ENCODE measurements at regions not wholly inside any gene's neighbourhood (a gene's known extent, or its start where the extent isn't known, plus 50 kb on each side); places are given as distances from the start of the nearest gene placed in this dataset.

DNA sequence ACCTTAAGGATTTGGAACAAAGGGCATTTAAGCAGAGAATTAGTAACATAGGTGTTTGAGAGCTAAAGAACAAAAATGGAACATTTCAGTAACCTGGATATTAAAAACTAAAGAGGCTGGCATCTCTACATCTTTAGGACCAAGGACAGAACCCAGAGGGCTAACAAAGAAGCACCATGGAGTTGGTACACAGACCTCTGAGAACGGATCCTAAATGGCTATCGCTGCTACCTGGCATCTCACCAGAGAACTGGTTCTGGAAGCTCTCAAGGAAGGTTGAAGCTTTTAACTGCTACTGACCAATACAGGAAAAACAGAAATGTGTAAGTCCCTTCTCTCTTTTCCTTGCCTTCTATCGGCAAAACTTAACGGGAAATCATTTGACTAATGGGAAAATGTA lies 118.4 kb upstream of the TLL1 start:
- TF ChIP-seq, protein P1, sequence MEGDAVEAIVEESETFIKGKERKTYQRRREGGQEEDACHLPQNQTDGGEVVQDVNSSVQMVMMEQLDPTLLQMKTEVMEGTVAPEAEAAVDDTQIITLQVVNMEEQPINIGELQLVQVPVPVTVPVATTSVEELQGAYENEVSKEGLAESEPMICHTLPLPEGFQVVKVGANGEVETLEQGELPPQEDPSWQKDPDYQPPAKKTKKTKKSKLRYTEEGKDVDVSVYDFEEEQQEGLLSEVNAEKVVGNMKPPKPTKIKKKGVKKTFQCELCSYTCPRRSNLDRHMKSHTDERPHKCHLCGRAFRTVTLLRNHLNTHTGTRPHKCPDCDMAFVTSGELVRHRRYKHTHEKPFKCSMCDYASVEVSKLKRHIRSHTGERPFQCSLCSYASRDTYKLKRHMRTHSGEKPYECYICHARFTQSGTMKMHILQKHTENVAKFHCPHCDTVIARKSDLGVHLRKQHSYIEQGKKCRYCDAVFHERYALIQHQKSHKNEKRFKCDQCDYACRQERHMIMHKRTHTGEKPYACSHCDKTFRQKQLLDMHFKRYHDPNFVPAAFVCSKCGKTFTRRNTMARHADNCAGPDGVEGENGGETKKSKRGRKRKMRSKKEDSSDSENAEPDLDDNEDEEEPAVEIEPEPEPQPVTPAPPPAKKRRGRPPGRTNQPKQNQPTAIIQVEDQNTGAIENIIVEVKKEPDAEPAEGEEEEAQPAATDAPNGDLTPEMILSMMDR (IDR thresholded peaks at IDR 0.05) = no peak
- TF ChIP-seq POLR2AphosphoS5 (IDR thresholded peaks at IDR 0.05) = no peak

Measured in transverse colon (tissue), 4 donors.